ENCODE measurements at regions not wholly inside any gene's neighbourhood (a gene's known extent, or its start where the extent isn't known, plus 50 kb on each side); places are given as distances from the start of the nearest gene placed in this dataset.

- DNase-seq (ENCODE audit: low read depth in 1 of 2, low spot score in 2 of 2), result no peak
- no peak overlapping the region for H2BK12ac ChIP-seq (ENCODE audit: low read depth, low read length)
- no peak overlapping the region for H3K9ac ChIP-seq (replicated peaks in 1 of 4; ENCODE audit: extremely low read depth in 1 of 4, low read depth in 3 of 4, low read length in 3 of 4)
- no peaks in the 10 kb centered on the region for H3K9me3 ChIP-seq (ENCODE audit: insufficient read depth in 2 of 2, low read depth in 1 of 2, low read length in 1 of 2)
- ChIA-PET POLR2A (ENCODE audit: partially characterized antibody) (no interaction called here), CTCF (ENCODE audit: partially characterized antibody) (interaction anchor here (0.8 kb wide), 1 partner anchor 433 kb away, joined by 3 read pairs; no protein-coding TSS in a partner anchor)
- H2BK5ac ChIP-seq (ENCODE audit: low read depth, low read length), result no peak overlapping the region
- H3K23ac ChIP-seq (ENCODE audit: insufficient read length), result no peak overlapping the region
- H4K91ac ChIP-seq (replicated peaks; ENCODE audit: insufficient read length, low read length), result no peak overlapping the region
- no peaks in the 10 kb centered on the region for H3K36me3 ChIP-seq (ENCODE audit: control insufficient read depth in 2 of 4, insufficient read depth in 4 of 4, low read length in 3 of 4)
- no peak overlapping the region for H2AFZ ChIP-seq (ENCODE audit: low read length)
- H2BK20ac ChIP-seq (ENCODE audit: low read length), result no peak overlapping the region
- no peaks in the 10 kb centered on the region for H3K27me3 ChIP-seq (replicated peaks in 1 of 4; ENCODE audit: control insufficient read depth in 3 of 4, extremely low read depth in 1 of 4, insufficient read depth in 3 of 4, low read length in 3 of 4)
- H3K23me2 ChIP-seq (ENCODE audit: low read depth, low read length), result no peaks in the 10 kb centered on the region
- H2BK120ac ChIP-seq (replicated peaks; ENCODE audit: low read depth, low read length), result no peak overlapping the region
- H3K14ac ChIP-seq (ENCODE audit: insufficient read length), result no peak overlapping the region
- H3K18ac ChIP-seq (ENCODE audit: extremely low read depth, low read length), result no peak overlapping the region
- no peaks in the 10 kb centered on the region for H3K79me1 ChIP-seq (ENCODE audit: low read depth, low read length)
- WGBS, 2 experiments (ENCODE audit: extremely low coverage in 1 of 2, insufficient coverage in 1 of 2, insufficient read length in 1 of 2, insufficient replicate concordance in 2 of 2, low coverage in 1 of 2, low lambda C conversion rate in 2 of 2, missing lambda C conversion rate in 1 of 2), result 85% methylated on average over 4 of the region's 4 CpGs; no CpG with 5 or more reads in 1 of the 2 experiments
- no peak overlapping the region for H3K27ac ChIP-seq (ENCODE audit: low read depth, low read length)
- H2AK5ac ChIP-seq (ENCODE audit: low read depth, low read length), result no peak overlapping the region
- H3K4ac ChIP-seq (replicated peaks; ENCODE audit: insufficient read length, low read depth, low read length), result no peak overlapping the region
- no peaks in the 10 kb centered on the region for H3K79me2 ChIP-seq (ENCODE audit: control insufficient read depth in 1 of 2, insufficient read depth in 2 of 2, low read length in 2 of 2)
- no peaks in the 10 kb centered on the region for H4K20me1 ChIP-seq (replicated peaks in 1 of 2; ENCODE audit: control insufficient read depth in 1 of 2, insufficient read depth in 2 of 2, low read length in 2 of 2)
- H3K56ac ChIP-seq (replicated peaks; ENCODE audit: insufficient read length, low read depth, low read length), result no peak overlapping the region
- H3K4me2 ChIP-seq (ENCODE audit: insufficient read depth in 1 of 2, low read depth in 2 of 2, low read length in 2 of 2), result no peak overlapping the region
- no peak overlapping the region for H4K5ac ChIP-seq (ENCODE audit: insufficient read length, low read depth, low read length)
- no peaks in the 10 kb centered on the region for H3K4me1 ChIP-seq (replicated peaks in 1 of 4; ENCODE audit: control insufficient read depth in 3 of 4, insufficient read depth in 4 of 4, low read length in 3 of 4)
- H4K8ac ChIP-seq (ENCODE audit: extremely low read depth, insufficient read depth, low read length), result no peak overlapping the region
- H3K4me3 ChIP-seq (ENCODE audit: extremely low read depth in 1 of 4, insufficient read depth in 2 of 4, low read depth in 3 of 4, low read length in 4 of 4), result no peak overlapping the region
- no peak for FAIRE-seq
- no peak overlapping the region for H2BK15ac ChIP-seq (ENCODE audit: low read length)
- TF ChIP-seq SIRT6 (IDR thresholded peaks at IDR 0.05; ENCODE audit: low read length) (no peak), HDAC6 (IDR thresholded peaks at IDR 0.05; ENCODE audit: low read depth, low read length) (no peak), ZNF274 (IDR thresholded peaks at IDR 0.05; ENCODE audit: borderline replicate concordance, extremely low read depth, low read length) (no peak), HDAC2 (IDR thresholded peaks at IDR 0.05; ENCODE audit: borderline replicate concordance in 1 of 2, low read depth in 2 of 2, low read length in 2 of 2) (no peak), SIX5 (IDR thresholded peaks at IDR 0.05; ENCODE audit: low read depth, low read length) (no peak), TEAD4 (IDR thresholded peaks at IDR 0.05; ENCODE audit: low read depth, low read length) (no peak), TCF12 (IDR thresholded peaks at IDR 0.05; ENCODE audit: low read depth, low read length) (no peak), CTBP2 (IDR thresholded peaks at IDR 0.05; ENCODE audit: borderline replicate concordance, insufficient read depth, insufficient read length, low read length) (no peak), RFX5 (IDR thresholded peaks at IDR 0.05; ENCODE audit: borderline replicate concordance, low read depth, low read length) (no peak), KDM5A (IDR thresholded peaks at IDR 0.05; ENCODE audit: low read length) (no peak), NANOG (IDR thresholded peaks at IDR 0.05; ENCODE audit: insufficient read depth, low read depth, low read length, poor library complexity, severe bottlenecking) (no peak), CHD1 (IDR thresholded peaks at IDR 0.05; ENCODE audit: low read depth, low read length) (no peak), TAF7 (optimal IDR thresholded peaks at IDR 0.05; ENCODE audit: borderline replicate concordance, low read depth, low read length) (no peak), ASH2L (IDR thresholded peaks at IDR 0.05; ENCODE audit: low read length) (no peak)
Measured at GRCh38 chr5:74386571-74387334, 253.8 kb downstream of the ENC1 start.
